Activated naive CD4-positive, alpha-beta T cell treated with anti-CD3 and anti-CD28 coated beads, Interleukin-2, amount 50 U/mL, for 72 hours (primary cell): ENCODE measurements at regions not wholly inside any gene's neighbourhood (a gene's known extent, or its start where the extent isn't known, plus 50 kb on each side); places are given as distances from the start of the nearest gene placed in this dataset.
"Not testable (repeated sequence)": the region's sequence is repeated elsewhere in the genome, so short reads cannot be mapped to it uniquely, and the experiment has no call there.

Experiments used
- ATAC-seq, 2 donors: fragments of 150-1000 bp; cut with Tn5 transposase; 2 replicates each; pipeline ENCODE4 v1.10.0; 2021; ENCODE audit warnings: mild to moderate bottlenecking in 2 of 2, moderate library complexity in 2 of 2
- DNase-seq, 2 donors: peaks; one replicate each; pipeline ENCODE4 v3.0.0; 2021 to 2022; ENCODE audit warnings: low spot score in 2 of 2
- H3K27ac Mint-ChIP-seq, 2 donors: one replicate each; pipeline ENCODE4 v1.8.0; 2022; ENCODE audit warnings: mild to moderate bottlenecking in 2 of 2, mixed read lengths in 2 of 2
- H3K36me3 Mint-ChIP-seq, 2 donors: one replicate each; pipeline ENCODE4 v1.8.0; 2022; ENCODE audit warnings: mixed read lengths in 2 of 2
- H3K9me3 Mint-ChIP-seq, 2 donors: one replicate each; pipeline ENCODE4 v1.8.0; 2022; ENCODE audit warnings: mixed read lengths in 2 of 2

- no peak overlapping the region for H3K27ac Mint-ChIP-seq
- peaks cover 37 to 39% of the 10 kb centered on the region in 2 donors for H3K36me3 Mint-ChIP-seq
- peaks cover 43 to 53% of the 10 kb centered on the region in 2 donors for H3K9me3 Mint-ChIP-seq
- DNase-seq (no peak), ATAC-seq (no peak)
Observed at GRCh38 chr20:28562510-28562898, 2695.0 kb upstream of the DEFB115 start.

DNA sequence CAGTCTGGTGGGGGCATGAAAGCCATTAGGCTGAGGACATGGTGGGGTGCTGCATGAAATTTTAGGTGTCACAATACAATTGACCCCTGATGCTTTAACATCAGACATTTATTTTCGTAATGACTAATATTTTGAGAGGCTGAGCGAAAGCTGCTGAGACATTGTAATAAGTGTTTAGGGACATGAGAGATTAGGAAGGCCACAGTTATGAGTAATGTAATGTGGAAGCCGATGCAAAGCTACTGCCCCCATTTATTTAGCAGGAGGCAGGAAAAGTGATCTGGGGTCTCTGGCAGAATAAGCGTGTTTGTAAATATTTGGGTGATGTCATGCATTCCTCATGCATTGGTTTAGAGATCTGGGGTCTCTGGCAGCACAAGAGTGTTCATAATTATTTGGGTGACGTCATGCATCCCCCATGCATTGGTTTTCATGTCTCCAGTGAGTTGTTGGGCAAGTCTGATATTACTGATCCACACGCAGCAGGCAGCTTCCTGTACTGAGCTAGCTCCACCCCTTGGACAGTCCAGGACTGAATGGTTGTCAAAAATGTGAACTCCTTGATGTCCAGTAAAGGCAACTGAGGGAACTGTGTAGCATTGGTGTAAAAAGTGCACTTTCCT is 2694.5 kb upstream of the DEFB115 start:
- ATAC-seq, DNase-seq: not testable (repeated sequence)
- H3K9me3 Mint-ChIP-seq, result peaks cover 42 to 53% of the 10 kb centered on the region in 2 donors

GRCh38 chr20:28564024-28564423 is 2693.4 kb upstream of the DEFB115 start:
- not testable (repeated sequence) for H3K27ac Mint-ChIP-seq, DNase-seq, ATAC-seq
- Mint-ChIP-seq H3K9me3 (peaks cover 42 to 48% of the 10 kb centered on the region in 2 donors), H3K36me3 (peaks cover 37 to 39% of the 10 kb centered on the region in 2 donors)

More for the DNA sequence above, 2694.5 kb upstream of the DEFB115 start:
- H3K27ac Mint-ChIP-seq, result not testable (repeated sequence)
- H3K36me3 Mint-ChIP-seq, result peaks cover 37 to 39% of the 10 kb centered on the region in 2 donors

DNA sequence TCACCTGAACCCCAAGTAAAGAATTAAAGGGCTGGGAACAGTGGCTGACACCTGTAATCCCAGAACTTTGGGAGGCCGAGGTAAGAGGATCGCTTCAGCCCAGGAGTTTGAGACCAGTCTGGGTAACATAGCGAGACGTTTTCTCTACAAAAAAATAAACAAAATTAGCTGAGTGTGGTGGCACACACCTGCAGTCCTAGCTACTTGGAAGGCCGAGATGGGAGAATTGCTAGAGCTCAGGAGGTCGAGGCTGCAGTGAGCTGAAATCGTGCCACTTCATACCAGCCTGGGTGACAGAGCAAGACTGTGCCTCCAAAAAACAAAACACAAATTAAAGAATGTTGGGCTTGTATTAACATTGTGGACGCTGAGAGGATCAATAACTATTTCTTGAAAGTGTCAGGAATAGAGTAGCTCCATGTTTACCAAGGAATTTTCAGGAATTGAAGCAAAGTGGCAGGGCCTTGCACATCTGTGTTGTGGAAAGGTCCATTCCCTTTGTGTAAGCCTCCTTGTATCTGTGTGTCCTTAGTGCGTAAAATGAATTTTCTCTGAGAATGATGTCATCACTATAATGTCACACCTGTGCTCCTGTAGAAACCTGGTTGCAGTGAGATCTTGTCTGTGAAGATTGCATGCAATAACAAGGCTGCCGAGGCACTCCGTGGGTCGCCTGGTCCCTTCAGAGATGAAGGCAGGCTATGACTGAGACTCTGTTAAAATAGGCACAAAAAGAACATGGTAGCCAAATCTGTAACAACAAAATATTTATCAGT is 2692.6 kb upstream of the DEFB115 start:
- not testable (repeated sequence) for DNase-seq, H3K27ac Mint-ChIP-seq, ATAC-seq
- Mint-ChIP-seq H3K9me3 (peaks cover 42 to 48% of the 10 kb centered on the region in 2 donors), H3K36me3 (peaks cover 36 to 37% of the 10 kb centered on the region in 2 donors)

GRCh38 chr20:28575991-28576390 is 2681.5 kb upstream of the DEFB115 start:
- ATAC-seq, DNase-seq, H3K27ac Mint-ChIP-seq: not testable (repeated sequence)
- Mint-ChIP-seq H3K36me3 (peaks cover 20 to 31% of the 10 kb centered on the region in 2 donors), H3K9me3 (peaks cover 12 to 16% of the 10 kb centered on the region in 2 donors)

DNA sequence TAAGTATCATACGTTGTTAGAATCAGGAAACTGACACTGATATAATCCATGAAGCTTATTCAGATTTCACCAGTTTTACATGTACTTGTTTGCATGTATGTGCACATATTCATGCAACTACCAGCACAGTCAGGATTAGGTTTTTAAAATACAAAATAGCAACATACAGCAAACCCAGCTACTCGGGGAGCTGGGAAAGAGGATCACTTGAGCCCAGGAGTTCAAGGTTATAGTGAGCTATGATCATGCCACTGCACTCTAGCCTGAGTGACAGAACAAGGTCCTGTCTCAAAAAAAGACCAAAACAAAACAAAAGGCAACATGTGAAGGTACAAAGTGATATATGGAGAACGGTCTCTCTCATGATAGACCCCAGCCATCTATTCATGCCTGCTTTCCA is 2665.8 kb upstream of the DEFB115 start:
- H3K27ac Mint-ChIP-seq, ATAC-seq, H3K9me3 Mint-ChIP-seq, DNase-seq, H3K36me3 Mint-ChIP-seq: not testable (repeated sequence)

- not testable (repeated sequence) for H3K27ac Mint-ChIP-seq, ATAC-seq, H3K9me3 Mint-ChIP-seq, DNase-seq
- H3K36me3 Mint-ChIP-seq, result peaks cover 0 to 11% of the 10 kb centered on the region in 2 donors
Observed at GRCh38 chr20:28593383-28593782, 2664.1 kb upstream of the DEFB115 start.

GRCh38 chr20:28594476-28594875 is 2663.0 kb upstream of the DEFB115 start:
- DNase-seq, ATAC-seq, H3K27ac Mint-ChIP-seq, H3K9me3 Mint-ChIP-seq: not testable (repeated sequence)
- H3K36me3 Mint-ChIP-seq, result peaks cover 0 to 11% of the 10 kb centered on the region in 2 donors

GRCh38 chr20:28602006-28602402 is 2655.5 kb upstream of the DEFB115 start:
- DNase-seq, ATAC-seq: not testable (repeated sequence)
- Mint-ChIP-seq H3K36me3 (peaks cover 20 to 23% of the 10 kb centered on the region in 2 donors), H3K9me3 (peaks cover 13 to 16% of the 10 kb centered on the region in 2 donors), H3K27ac (peak overlapping the region; percentile 96)

- DNase-seq, result peak; percentile 70 to 82
- Mint-ChIP-seq H3K36me3 (peaks cover 20 to 23% of the 10 kb centered on the region in 2 donors), H3K27ac (peak overlapping the region; percentile 96), H3K9me3 (peaks cover 13 to 16% of the 10 kb centered on the region in 2 donors)
- ATAC-seq, result peak; percentile 94 to 97
Observed at GRCh38 chr20:28602403-28603217, 2654.9 kb upstream of the DEFB115 start.

- Mint-ChIP-seq H3K36me3 (peaks cover 18 to 20% of the 10 kb centered on the region in 2 donors), H3K9me3 (peaks cover 13 to 16% of the 10 kb centered on the region in 2 donors), H3K27ac (peak overlapping the region; percentile 91 to 96)
- ATAC-seq, DNase-seq: not testable (repeated sequence)
Observed at GRCh38 chr20:28603218-28603577, 2654.3 kb upstream of the DEFB115 start.

DNA sequence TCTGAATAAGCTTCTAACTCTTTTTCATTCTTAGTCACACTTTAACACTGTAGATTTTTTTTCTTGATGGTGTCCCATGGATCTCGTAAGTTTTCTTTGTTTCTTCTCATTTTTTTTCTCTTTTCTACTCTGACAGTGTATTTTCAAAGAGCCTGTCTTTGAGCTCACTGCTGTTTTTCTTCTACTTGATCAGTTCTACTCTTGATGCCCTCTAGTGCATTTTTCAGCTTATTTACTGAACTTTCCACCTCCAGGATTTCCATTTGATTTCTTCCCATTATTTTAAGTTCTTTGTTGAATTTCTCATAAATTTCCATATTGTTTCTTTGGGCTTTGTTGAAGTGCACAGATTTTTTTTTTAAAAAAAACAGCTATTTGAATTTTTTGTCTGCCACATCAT is 2641.1 kb upstream of the DEFB115 start:
- H3K36me3 Mint-ChIP-seq, result peaks cover 28 to 45% of the 10 kb centered on the region in 2 donors
- H3K9me3 Mint-ChIP-seq, result peaks cover 36 to 42% of the 10 kb centered on the region in 2 donors
- no peak for ATAC-seq
- DNase-seq, result no peak
- H3K27ac Mint-ChIP-seq, result no peak overlapping the region

DNA sequence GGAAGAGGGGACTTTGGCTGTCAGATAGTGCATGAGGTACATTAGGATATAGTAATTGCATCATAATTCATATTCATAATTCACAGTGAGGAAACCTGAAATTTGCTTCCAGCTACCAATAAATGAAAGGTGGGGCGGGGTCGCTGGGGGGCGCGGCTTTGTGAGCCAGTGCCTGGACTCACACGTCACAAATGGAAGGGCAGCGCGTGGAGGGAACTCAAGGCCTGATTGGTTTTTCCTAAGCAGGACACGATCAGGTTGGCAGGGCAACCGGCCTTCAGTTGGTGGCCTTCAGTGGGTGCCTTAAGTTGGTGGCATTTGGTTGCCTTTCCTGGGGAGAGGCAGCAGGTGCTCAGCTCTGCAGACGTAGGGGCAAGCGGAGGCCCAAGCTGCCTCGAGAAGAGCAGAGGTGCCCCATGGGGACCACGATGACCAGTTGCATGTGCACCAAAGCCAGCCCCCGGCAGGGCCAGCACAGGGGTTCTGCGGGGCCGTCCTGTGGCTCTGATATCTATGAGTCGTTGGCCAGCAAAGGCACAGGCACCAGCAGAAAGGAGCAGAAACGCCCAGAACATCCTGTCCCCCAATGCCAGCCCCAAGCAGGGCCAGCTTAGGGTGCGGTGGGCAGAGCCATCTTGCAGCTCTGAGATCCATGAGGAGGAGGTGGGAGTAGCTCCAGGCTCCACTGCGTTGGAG is 2637.4 kb upstream of the DEFB115 start:
- not testable (repeated sequence) for ATAC-seq, DNase-seq, H3K27ac Mint-ChIP-seq
- Mint-ChIP-seq H3K9me3 (peaks cover 22 to 29% of the 10 kb centered on the region in 2 donors), H3K36me3 (peaks cover 15 to 40% of the 10 kb centered on the region in 2 donors)

- Mint-ChIP-seq H3K9me3 (peaks cover 5 to 15% of the 10 kb centered on the region in 2 donors), H3K36me3 (peaks cover 4 to 11% of the 10 kb centered on the region in 2 donors)
- DNase-seq, H3K27ac Mint-ChIP-seq, ATAC-seq: not testable (repeated sequence)
Observed at GRCh38 chr20:28625112-28625511, 2632.4 kb upstream of the DEFB115 start.

GRCh38 chr20:28640831-28641230 is 2616.6 kb upstream of the DEFB115 start:
- H3K27ac Mint-ChIP-seq, ATAC-seq: not testable (repeated sequence)
- peaks cover 11 to 15% of the 10 kb centered on the region in 2 donors for H3K9me3 Mint-ChIP-seq

More at GRCh38 chr20:28640831-28641230, 2616.6 kb upstream of the DEFB115 start:
- H3K36me3 Mint-ChIP-seq, DNase-seq: not testable (repeated sequence)
